Esophagus muscularis mucosa (tissue), 4 donors: ENCODE measurements at regions not wholly inside any gene's neighbourhood (a gene's known extent, or its start where the extent isn't known, plus 50 kb on each side); places are given as distances from the start of the nearest gene placed in this dataset.
"Not testable (repeated sequence)": the region's sequence is repeated elsewhere in the genome, so short reads cannot be mapped to it uniquely, and the experiment has no call there.

ENCODE experiments used
- DNase-seq: peaks from one replicate; pipeline ENCODE4 v3.0.0-alpha.2; 2017; ENCODE audit errors: extremely low spot score
- H3K27ac ChIP-seq, 4 donors: fragments of 200-600 bp; sonication (generic); replicated peaks in 1 of 4; 1 replicate in 3 of 4; 2 replicates in 1 of 4; pipeline ENCODE4 v1.5.1; 2016 to 2019; ENCODE audit warnings: mild to moderate bottlenecking in 1 of 4
- H3K27me3 ChIP-seq, 4 donors: fragments of 200-600 bp; sonication (generic); one replicate each; pipeline versions ENCODE4 v1.5.1 to v1.6.0; 2016 to 2019
- H3K36me3 ChIP-seq, 4 donors: fragments of 200-600 bp; sonication (generic); one replicate each; pipeline ENCODE4 v1.5.1; 2016 to 2019
- H3K4me1 ChIP-seq, 4 donors: fragments of 200-600 bp; sonication (generic); one replicate each; pipeline ENCODE4 v1.5.1; 2016 to 2019
- H3K4me3 ChIP-seq, 4 donors: fragments of 200-600 bp; sonication (generic); 1 replicate in 2 of 4; 2 replicates in 2 of 4; pipeline ENCODE4 v1.5.1; 2016 to 2019; ENCODE audit warnings: mild to moderate bottlenecking in 4 of 4, moderate library complexity in 1 of 4
- H3K9me3 ChIP-seq, 4 donors: fragments of 200-600 bp; sonication (generic); 1 replicate in 3 of 4; 2 replicates in 1 of 4; pipeline ENCODE4 v1.5.1; 2016 to 2019
- EP300 ChIP-seq: sonication (generic); formaldehyde crosslinking; IDR thresholded peaks from one replicate; pipeline ENCODE4 v1.6.1; 2017; ENCODE audit warnings: antibody characterized with exemption
- POLR2A ChIP-seq: fragments of 450-650 bp; IDR thresholded peaks from one replicate; pipeline ENCODE4 v1.6.1; 2017; ENCODE audit warnings: antibody characterized with exemption, moderate library complexity, mild to moderate bottlenecking, low read depth
- POLR2AphosphoS5 ChIP-seq, 2 donors: sonication (generic); formaldehyde crosslinking; IDR thresholded peaks; one replicate each; pipeline ENCODE4 v1.6.1; 2017; ENCODE audit warnings: antibody characterized with exemption in 2 of 2
- WGBS: methylation state at CpG from one replicate; pipeline ENCODE4 v1.1.5; 2018; 5-methylcytosine and 5-hydroxymethylcytosine counted together
- intact Hi-C: fragments of 100-400 bp; cut with DNase I; formaldehyde crosslinking; loops from one replicate; pipeline ENCODE4 v1.15.1; 2023
- TF ChIP-seq, protein P1 (sequence below), 3 experiments: fragments of 200-600 bp in 2 of 3; fragments of 450-650 bp in 1 of 3; sonication (generic) in 2 of 3; IDR thresholded peaks; one replicate each; pipeline ENCODE4 v1.5.1; 2017 to 2019; ENCODE audit warnings: antibody characterized with exemption in 3 of 3, mild to moderate bottlenecking in 2 of 3, moderate library complexity in 1 of 3

DNA sequence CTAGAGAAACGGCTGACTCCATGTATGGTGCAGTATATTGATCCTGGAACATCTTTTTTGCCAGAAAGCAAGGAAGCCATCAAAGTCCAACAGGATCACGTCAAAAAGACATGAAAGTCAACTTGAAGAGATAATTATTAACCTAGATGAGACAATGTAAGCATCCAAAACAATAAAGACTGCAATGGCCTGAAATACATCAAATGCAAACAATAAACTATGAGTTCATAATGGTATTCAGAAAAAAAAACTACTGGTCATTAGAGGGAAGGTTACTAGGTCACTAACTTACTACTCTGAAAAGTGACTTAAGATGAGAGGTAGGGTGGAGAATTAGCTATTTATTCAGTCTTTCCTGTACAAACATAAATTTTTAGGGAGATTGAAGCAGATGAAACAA lies 75.3 kb upstream of the OR4F16 start:
- DNase-seq, H3K36me3 ChIP-seq, H3K27ac ChIP-seq, H3K4me3 ChIP-seq, H3K27me3 ChIP-seq, intact Hi-C loops, H3K4me1 ChIP-seq, H3K9me3 ChIP-seq: not testable (repeated sequence)
- no CpG with 5 or more reads among the region's 2 CpGs for WGBS

GRCh38 chr1:771449-771848 lies 85.0 kb upstream of the OR4F16 start:
- H3K4me1 ChIP-seq, H3K4me3 ChIP-seq, H3K9me3 ChIP-seq, intact Hi-C loops, DNase-seq, H3K27me3 ChIP-seq, H3K27ac ChIP-seq: not testable (repeated sequence)
- 97% methylated on average over 5 of the region's 8 CpGs for WGBS
- H3K36me3 ChIP-seq, result peaks cover 0 to 26% (median 0%) of the 10 kb centered on the region in 4 donors

GRCh38 chr1:777480-778180 lies 91.2 kb upstream of the OR4F16 start:
- H3K9me3 ChIP-seq, intact Hi-C loops, DNase-seq, H3K27me3 ChIP-seq, H3K36me3 ChIP-seq: not testable (repeated sequence)
- Histone ChIP-seq H3K4me3 (peak overlapping the region; percentile 60 to 74 (median 70)), H3K27ac (peak overlapping the region; percentile 81 to 89 (median 88)), H3K4me1 (peaks cover 3 to 13% (median 12%) of the 10 kb centered on the region in 4 donors)
- WGBS, result 79% methylated on average over 18 of the region's 23 CpGs

DNA sequence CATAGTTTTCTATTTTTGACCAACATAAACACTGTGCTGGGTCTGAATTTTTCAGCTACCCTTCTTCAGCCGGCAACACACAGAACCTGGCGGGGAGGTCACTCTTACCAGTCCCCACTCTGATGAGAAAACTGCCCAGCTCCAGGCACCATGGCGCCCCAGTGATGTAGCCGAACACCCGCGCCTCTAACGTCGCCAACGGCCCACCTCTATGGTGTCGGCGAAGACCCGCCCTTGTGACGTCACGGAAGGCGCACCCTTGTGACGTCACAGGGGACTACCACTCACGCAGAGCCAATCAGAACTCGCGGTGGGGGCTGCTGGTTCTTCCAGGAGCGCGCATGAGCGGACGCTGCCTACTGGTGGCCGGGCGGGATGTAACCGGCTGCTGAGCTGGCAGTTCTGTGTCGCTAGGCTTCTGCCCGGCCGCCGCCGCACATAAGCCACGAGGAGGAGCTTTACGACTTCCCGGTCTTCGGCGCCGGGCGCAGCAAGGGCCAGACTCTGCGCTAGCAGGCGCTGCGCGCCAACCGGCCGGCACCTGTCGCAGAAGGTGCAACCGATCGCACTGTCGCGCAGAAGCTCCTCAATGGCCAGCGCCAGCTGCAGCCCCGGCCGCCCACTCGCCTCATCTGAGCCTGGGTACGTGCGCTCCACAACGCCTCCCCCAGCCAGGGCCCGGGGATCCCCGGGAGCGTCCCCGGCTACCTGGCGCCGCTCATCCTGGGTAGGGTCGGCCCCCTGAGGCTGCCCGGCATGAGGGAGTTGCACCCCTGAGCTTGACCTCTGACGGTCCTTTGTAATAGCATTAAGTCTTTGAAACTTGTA lies 92.2 kb upstream of the OR4F16 start:
- intact Hi-C loops, H3K9me3 ChIP-seq, H3K36me3 ChIP-seq, H3K27me3 ChIP-seq: not testable (repeated sequence)
- Histone ChIP-seq H3K4me3 (peak overlapping the region; percentile 60 to 74 (median 70)), H3K27ac (peak overlapping the region; percentile 81 to 89 (median 88)), H3K4me1 (peaks cover 3 to 13% (median 12%) of the 10 kb centered on the region in 4 donors)
- TF ChIP-seq, protein P1, sequence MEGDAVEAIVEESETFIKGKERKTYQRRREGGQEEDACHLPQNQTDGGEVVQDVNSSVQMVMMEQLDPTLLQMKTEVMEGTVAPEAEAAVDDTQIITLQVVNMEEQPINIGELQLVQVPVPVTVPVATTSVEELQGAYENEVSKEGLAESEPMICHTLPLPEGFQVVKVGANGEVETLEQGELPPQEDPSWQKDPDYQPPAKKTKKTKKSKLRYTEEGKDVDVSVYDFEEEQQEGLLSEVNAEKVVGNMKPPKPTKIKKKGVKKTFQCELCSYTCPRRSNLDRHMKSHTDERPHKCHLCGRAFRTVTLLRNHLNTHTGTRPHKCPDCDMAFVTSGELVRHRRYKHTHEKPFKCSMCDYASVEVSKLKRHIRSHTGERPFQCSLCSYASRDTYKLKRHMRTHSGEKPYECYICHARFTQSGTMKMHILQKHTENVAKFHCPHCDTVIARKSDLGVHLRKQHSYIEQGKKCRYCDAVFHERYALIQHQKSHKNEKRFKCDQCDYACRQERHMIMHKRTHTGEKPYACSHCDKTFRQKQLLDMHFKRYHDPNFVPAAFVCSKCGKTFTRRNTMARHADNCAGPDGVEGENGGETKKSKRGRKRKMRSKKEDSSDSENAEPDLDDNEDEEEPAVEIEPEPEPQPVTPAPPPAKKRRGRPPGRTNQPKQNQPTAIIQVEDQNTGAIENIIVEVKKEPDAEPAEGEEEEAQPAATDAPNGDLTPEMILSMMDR (IDR thresholded peaks at IDR 0.05), result peak; percentile 30 to 57 (median 41)
- TF ChIP-seq POLR2A (peak; percentile 42), POLR2AphosphoS5 (IDR thresholded peaks at IDR 0.05) (peak; percentile 93 to 99)
- peak; percentile 100 for DNase-seq
- WGBS, result 0% methylated on average over 21 of the region's 65 CpGs

GRCh38 chr1:779621-780020 lies 93.2 kb upstream of the OR4F16 start:
- DNase-seq, H3K27ac ChIP-seq, H3K36me3 ChIP-seq, intact Hi-C loops, H3K27me3 ChIP-seq, H3K9me3 ChIP-seq: not testable (repeated sequence)
- peak overlapping the region; percentile 30 to 74 (median 64) for H3K4me3 ChIP-seq
- 52% methylated on average over 11 of the region's 13 CpGs for WGBS
- peaks cover 3 to 13% (median 12%) of the 10 kb centered on the region in 4 donors for H3K4me1 ChIP-seq

GRCh38 chr1:788835-789234 lies 102.4 kb upstream of the OR4F16 start:
- WGBS, result 92% methylated on average over 13 of the region's 13 CpGs
- intact Hi-C loops, result no loop called here

DNA sequence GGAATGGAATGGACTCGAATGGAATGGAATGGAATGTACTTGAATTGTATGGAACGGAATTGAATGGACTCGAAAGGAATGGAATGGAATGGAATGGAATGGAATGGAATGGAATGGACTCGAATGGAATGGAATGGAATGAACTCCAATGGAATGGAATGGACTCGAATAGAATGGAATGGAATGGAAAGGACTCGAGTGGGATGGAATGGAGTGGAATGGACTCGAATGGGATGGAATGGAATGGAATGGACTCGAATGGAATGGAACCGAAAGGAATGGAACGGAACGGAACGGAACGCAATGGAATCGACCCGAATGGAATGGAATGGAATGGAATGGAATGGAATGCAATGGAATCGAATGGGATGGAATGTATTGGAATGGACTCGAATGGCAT lies 103.2 kb upstream of the OR4F16 start:
- H3K27me3 ChIP-seq, H3K4me1 ChIP-seq, DNase-seq, H3K27ac ChIP-seq, H3K36me3 ChIP-seq, intact Hi-C loops, H3K9me3 ChIP-seq, H3K4me3 ChIP-seq: not testable (repeated sequence)
- WGBS, result 95% methylated on average over 17 of the region's 17 CpGs

More at GRCh38 chr1:788835-789234, 102.4 kb upstream of the OR4F16 start:
- TF ChIP-seq POLR2A, result no peak
- TF ChIP-seq EP300, result no peak
- TF ChIP-seq, protein P1 (IDR thresholded peaks at IDR 0.05), result no peak
- TF ChIP-seq POLR2AphosphoS5 (IDR thresholded peaks at IDR 0.05), result no peak
- Histone ChIP-seq H3K4me3 (no peak overlapping the region), H3K27me3 (no peaks in the 10 kb centered on the region), H3K36me3 (no peaks in the 10 kb centered on the region), H3K9me3 (no peaks in the 10 kb centered on the region), H3K4me1 (no peaks in the 10 kb centered on the region), H3K27ac (no peak overlapping the region)
- DNase-seq, result no peak

DNA sequence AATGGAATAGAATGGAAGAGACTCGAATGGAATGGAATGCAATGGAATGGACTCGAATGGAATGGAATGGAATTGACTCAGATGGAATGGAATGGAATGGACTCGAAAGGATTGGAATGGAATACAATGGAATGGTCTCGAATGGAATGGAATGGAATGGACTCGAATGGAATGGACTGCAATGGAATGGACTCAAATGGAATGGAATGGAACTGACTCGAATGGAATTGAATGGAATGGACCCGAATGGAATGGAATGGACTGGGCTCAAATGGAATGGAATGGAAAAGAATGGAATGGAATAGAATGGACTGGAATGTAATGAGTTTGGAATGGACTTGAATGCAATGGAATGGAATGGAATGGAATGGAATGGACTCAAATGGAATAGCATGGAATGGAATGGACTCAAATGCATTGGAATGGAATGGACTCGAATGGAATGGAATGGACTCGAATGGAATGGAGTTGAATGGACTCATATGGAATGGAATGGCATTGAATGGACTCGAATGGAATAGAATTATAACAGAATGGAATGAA lies 104.0 kb upstream of the OR4F16 start:
- H3K4me1 ChIP-seq, H3K27me3 ChIP-seq, H3K9me3 ChIP-seq, H3K36me3 ChIP-seq, DNase-seq, H3K4me3 ChIP-seq, intact Hi-C loops, H3K27ac ChIP-seq: not testable (repeated sequence)
- WGBS, result 92% methylated on average over 10 of the region's 10 CpGs

DNA sequence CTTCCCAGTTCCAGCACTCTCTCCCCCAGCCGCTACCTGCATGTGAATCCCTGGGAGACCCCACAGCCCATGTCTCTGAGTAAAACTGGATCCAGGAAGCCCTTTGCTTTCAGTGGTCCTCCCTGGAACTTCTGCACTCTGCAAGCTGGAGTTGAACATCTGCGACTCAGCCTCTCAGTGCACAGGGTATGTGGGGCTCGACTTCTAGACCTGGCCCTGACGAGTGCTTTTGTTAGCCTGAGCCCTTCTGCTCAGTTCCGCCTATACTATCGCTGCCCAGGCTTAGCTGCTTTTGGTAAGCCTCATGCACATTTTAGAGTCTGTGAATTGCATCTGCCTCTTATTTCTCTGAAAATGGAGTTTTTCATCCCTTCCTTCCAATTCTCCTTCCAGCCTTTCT lies 107.9 kb upstream of the OR4F16 start:
- H3K27ac ChIP-seq, H3K27me3 ChIP-seq, intact Hi-C loops, H3K4me1 ChIP-seq, H3K9me3 ChIP-seq, H3K4me3 ChIP-seq, H3K36me3 ChIP-seq, DNase-seq: not testable (repeated sequence)
- 93% methylated on average over 5 of the region's 6 CpGs for WGBS
